ENCODE measurements at regions not wholly inside any gene's neighbourhood (a gene's known extent, or its start where the extent isn't known, plus 50 kb on each side); places are given as distances from the start of the nearest gene placed in this dataset.

GRCh38 chr14:38646391-38646790 lies 390.5 kb upstream of the CLEC14A start:
- TF ChIP-seq SUZ12 (IDR thresholded peaks at IDR 0.05; ENCODE audit: extremely low read depth, insufficient read depth, insufficient read length), result no peak
- TF ChIP-seq ZNF274 (IDR thresholded peaks at IDR 0.05; ENCODE audit: low read depth, low read length), result no peak
- TF ChIP-seq YY1 (IDR thresholded peaks at IDR 0.05; ENCODE audit: insufficient read depth, insufficient read length), result no peak
